Suppressor macrophage treated with lipopolysaccharide for 1 hour (primary cell): ENCODE measurements at regions not wholly inside any gene's neighbourhood (a gene's known extent, or its start where the extent isn't known, plus 50 kb on each side); places are given as distances from the start of the nearest gene placed in this dataset.
"Not testable (repeated sequence)": the region's sequence is repeated elsewhere in the genome, so short reads cannot be mapped to it uniquely, and the experiment has no call there.

Source experiments
- DNase-seq, 3 donors: peaks; one replicate each; pipeline ENCODE4 v3.0.0-alpha.2; 2020 to 2022

DNA sequence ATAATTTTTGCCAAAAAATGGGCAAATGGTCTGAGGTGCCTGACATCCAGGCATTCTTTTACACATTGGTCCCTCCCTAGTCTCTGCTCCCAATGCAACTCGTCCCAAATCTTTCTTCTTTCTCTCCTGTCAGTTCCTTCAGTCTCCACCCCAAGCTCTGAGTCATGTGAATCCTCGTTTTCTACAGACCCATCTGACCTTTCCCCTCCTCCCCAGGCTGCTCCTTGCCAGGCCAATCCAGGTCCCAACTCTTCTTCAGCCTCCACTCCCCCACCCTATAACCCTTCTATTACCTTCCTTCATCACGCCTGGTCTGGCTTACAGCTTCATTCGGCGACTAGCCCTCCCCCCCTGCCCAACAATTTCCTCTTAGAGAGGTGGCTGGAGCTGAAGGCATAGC, 55.3 kb downstream of the BBS10 start:
- not testable (repeated sequence) for DNase-seq

DNA sequence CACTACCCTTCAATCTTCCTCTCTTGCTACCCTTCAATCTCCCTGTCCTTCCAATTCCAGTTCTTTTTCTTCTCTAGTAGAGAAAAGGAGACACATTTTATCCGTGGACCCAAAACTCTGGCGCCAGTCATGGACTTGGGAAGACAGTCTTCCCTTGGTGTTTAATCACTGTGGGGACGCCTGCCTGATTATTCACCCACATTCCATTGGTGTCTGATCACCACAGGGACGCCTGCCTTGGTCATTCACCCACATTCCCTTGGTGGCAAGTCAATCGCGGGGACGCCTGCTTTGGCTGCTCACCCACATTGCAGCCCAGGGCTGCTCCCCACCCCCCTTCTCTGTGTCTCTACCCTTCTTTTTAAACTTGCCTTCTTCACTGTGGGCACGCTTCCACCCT, 55.9 kb downstream of the BBS10 start:
- not testable (repeated sequence) for DNase-seq

DNA sequence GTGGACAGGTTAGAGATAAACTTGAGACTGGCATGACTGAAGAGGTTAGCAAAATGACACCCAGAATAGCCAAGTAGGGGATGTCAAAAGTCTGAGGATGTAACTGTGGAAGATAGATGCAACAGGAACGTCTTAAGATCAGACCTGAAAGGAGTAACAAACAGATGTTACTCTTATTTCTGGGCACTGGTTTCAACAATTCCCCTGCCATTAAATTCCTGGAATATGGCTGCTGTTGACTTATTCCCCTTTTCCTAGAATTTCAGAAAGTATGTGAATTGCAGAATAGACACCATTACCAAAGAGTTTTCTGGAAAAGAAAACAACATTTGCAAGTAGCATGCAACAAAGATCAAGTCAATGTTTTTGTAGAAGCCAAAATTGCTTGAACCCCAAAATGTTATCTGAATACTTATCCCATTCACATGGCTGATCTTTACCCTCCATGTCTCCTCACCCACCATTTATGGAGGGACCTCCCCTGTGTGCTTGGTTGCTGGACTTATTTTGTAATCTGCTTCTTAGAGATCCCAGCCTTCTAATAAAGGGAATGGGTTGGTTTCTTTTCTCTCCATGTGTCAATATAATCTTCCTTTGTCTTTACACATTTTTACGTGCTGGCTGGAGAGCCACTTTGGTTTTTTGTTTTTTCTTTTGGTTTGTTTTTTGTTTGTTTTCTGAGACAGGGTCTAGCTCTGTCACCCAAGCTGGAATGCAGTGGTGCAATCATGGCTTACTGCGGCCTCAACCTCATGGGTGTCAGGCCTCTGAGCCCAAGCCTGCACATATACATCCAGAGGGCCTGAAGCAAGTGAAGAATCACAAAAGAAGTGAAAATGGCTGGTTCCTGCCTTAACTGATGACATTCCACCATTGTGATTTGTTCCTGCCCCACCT, 57.0 kb downstream of the BBS10 start:
- no peak for DNase-seq

DNA sequence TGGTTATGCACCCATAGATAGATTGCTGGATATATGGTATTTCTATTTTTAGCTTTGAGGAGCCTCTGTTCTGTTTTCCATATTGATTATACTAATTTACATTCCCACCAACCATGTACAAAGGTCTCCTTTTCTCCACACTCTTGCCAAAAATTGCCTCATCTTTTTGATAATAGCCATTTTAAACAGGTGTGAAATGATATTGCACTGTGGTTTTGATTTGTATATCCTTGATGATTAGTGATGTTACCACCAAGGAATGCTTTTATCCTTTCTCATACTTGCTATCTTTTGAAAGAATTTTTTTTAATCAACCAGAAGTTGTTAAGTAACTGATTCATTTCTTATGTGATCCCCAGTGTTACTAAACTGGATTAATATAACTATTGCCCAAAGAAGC, 60.0 kb downstream of the BBS10 start:
- DNase-seq = no peak

DNA sequence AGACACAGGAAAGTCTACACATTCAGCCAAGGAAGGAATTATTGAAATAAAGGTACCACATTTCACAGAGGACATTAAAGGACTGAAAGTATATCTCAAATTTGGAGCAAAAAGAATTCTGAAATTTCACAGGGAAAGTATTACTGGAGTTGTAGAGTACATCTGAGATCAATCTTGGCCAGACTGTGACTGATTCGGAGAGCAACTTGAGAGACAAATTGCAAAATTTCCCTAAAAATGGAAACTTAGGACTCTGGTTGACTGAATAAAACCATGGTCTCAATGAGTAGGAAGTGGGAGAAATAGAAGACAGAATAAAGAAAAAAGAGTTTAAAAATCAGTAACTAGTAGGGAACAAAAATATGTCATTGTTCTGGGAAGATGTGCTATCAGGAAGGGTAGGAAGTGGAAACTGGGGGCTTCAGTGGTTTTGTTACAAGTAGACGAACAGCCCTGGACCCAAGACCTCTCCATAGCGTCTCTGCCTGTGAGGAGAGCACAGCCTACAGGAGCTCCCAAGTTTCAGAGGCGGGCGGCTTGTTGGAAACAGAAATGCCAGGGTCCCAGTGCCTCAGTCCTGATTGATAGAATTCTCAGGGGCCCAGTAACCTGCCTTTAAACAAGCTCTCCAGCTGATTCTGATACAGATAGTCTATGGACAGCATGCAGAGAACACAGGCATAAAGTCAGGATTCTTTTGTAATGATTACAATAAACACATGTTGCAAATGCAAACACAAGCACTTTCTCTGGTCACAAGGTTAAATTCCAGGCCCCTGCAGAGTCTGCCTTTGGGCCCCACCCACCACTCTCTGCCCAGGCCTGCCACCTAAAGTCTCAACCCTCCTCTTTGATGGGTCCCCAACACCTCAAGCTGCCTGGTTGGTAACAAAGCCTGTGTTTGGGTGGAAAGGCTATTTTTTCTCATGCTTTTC, 63.1 kb downstream of the BBS10 start:
- no peak for DNase-seq

DNA sequence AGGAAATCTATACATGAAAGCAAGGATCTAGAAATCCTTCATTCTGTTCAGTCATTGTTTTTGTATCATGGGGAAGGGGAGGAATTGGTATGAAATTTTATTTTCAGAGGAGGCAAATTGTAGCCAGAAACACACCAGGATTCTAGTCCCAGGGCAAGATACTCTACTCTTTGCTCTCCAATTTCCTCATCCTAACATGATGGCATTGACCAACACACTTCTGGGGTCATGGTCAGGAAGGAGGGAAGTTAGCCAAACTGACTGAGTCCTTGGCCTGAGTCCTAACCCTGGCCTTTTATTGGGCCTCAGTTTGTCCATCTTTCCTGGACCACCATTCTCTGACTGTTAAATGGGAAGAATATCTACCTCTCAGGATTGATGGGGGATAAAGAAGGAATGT, 65.5 kb downstream of the BBS10 start:
- DNase-seq = no peak

DNA sequence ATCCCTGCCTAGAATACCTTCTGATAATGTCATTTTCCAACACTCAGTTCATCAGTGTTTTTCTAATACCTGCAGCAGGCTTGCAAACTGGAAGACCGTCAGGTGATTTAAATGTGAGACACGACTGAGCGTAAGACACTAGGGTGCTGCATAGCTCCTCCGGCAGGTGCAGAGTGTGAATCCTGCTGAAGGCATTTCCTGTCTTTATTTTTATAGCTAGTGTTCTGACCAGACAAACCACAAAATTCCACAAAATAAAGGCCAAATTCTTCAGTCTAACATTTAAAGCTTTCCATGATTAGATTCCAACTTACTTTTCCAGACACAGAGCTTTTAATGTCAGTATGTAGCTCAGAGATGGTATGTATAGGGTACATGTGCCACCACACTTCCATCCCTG, 70.7 kb downstream of the BBS10 start:
- no peak for DNase-seq

DNA sequence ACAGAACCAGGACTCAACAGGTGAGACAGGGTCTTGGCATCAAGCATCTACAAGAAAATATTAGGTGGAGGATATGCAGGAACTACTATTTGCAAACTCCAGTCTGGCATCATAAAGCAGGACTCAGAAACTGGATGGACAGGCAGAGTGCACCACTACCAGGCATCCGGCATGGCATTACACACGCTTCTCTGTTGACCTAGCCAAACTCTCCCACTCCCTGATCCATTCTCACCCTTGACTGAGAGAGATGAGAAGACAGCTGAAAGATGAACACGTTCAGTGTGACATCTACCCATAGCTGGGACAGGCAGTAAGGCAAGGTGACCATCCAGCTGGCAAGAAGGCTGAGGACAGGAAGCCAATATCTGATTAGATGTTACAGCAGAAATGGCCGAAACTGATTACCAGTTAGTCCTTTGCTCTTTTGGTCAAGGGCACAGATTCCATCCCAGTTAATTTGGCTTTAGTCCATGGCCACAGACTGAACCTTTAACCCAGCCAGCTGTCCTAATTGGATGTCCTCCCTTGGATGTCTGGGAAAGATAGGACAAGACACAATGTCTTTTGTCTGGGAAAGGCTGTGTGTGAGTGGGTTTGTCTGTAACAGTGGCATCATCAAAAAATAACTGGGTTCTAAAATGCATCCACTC, 71.6 kb downstream of the BBS10 start:
- no peak for DNase-seq

DNA sequence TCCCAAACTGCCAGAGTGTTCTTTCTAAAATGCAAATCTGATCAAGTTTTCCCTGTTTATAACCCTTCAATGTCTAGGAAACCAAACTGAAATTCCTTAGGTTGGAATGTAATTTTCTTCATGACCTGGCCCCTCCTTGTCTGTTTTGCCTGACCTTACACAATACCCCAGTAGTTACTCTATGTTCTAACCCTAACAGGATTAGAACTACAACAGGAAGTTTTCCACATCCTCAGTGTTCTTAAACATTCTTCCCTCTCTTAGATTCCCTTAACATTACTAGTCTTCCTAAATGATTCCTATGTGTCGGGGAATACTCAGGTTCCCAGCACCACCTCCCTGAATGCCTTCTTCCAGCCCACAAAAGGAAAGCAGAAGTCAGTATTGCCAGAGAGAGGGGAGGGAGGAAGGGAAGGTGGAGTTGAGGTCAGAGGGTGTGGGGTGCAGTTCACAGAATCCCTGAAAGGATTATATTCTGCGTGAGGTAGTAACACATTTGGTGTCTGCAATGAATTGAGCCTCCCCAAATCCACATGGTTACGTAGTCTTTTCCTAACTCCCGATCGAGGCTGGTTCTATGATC, 72.6 kb downstream of the BBS10 start:
- peak in 2 of 3 donors; percentile 41 to 49 for DNase-seq

DNA sequence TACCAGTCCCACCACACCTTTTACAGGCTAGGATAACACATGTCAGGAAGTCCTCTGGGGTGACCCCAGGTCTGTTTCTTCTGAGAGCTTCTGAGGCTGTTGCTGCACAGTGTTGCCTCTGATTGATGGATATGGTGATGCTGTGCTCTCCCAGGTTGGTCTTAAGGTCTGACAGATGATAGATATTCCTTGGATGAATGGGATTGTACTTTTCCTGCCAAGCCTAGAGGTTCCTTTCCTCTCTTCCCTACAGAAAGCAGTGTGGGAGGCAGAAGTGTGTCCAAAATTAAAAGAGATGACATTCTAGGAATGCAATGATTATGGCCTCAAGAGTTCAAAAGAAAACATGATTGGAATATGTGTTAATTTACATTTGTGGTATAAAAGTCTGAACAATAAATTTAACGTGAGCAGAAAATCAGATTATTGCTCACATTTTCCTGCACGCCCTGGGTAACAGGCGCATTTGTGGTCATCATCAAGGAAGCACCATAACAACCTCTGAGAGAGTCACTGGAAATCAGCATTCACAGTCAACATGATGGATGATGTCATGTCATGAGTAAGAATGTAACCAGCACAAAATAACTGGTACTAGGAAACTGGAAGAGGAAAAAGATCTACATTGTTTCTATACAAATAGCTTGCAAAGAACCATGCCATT, 73.7 kb downstream of the BBS10 start:
- peak; percentile 20 to 62 (median 52) for DNase-seq

DNA sequence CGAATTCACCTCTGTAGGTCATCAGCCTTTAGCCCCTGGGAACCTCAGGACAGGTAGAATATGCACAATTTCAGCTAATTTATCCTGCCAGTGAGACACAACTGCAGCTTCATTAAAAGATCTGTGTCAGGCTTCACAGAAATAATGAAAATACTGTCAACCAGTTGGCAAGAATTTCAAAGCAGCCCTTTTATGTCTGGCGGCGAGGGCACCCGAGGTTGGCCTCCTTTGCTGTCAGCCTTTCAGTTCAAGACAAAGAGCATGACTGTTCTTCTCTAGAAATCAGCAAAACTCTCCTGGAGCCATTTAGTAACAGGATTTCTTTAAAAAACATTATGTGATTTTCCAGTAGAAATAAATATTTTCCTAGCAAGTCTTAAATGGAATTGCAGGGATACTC, 75.9 kb downstream of the BBS10 start:
- DNase-seq = no peak

DNA sequence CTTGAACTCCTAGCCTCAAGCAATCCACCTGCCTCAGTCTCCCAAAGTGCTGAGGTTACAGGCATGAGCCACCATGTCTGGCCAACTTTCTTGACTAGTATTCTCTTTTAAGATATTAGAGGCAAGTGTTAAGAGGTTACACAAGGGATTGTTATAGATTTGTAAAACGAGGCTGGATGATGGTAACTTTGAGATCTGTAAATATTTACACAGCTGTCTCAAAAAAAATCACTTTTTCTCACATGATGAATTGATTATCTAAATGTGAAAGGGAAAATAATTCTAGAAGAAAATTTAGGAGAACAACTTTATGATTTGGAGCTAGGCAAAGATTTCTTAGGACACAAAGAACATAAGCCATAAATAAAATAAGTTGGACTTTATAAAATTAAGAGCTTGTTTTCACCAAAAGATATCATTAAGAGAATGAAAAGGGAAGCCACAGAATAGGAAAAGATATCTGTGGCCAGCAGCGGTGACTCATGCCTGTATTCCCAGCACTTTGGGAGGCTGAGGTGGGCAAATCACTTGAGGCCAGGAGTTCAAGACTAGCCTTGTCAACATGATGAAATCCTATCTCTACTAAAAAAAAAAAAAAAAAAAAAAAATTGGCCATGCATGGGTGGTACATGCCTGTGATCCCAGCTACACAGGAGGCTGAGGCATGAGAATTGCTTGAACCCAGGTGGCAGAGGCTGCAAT, 77.4 kb downstream of the BBS10 start:
- DNase-seq = no peak

DNA sequence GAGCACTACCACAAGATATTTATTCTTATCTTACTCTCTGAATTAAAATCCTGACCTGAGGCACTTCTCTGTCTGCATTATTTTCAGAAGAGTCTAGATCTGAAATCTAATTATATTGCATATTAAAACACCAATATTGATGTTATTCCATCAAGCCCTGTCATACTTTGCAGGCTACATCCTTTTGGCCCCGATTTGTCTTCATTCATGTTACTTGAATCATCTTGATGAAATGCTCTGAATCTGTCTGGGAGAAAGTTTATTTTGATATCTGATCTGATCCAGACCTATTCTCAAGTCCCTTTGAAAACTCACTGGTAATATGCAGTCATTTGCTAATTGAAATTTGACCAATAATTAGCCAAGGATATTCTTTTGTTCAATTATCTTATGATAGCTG, 79.9 kb downstream of the BBS10 start:
- DNase-seq = no peak

DNA sequence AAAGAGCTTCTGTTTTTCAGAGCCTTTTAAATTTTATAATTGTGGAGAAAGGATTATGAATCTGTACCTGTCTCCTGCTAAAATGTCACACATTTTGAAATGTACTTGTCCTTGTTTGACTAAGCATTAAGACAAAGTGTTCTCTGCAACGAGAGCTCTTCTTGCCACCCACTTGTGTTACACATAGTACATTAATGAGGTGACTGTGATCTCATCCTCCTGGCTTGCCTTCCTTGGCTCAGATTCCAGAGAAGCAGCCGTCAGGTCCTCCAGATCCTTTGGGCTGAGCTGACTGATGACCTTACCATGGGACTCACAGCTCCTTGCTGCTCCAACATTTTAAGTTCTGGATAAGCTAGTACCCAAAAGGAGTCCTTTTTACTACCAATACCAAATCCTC, 81.4 kb downstream of the BBS10 start:
- DNase-seq = no peak

DNA sequence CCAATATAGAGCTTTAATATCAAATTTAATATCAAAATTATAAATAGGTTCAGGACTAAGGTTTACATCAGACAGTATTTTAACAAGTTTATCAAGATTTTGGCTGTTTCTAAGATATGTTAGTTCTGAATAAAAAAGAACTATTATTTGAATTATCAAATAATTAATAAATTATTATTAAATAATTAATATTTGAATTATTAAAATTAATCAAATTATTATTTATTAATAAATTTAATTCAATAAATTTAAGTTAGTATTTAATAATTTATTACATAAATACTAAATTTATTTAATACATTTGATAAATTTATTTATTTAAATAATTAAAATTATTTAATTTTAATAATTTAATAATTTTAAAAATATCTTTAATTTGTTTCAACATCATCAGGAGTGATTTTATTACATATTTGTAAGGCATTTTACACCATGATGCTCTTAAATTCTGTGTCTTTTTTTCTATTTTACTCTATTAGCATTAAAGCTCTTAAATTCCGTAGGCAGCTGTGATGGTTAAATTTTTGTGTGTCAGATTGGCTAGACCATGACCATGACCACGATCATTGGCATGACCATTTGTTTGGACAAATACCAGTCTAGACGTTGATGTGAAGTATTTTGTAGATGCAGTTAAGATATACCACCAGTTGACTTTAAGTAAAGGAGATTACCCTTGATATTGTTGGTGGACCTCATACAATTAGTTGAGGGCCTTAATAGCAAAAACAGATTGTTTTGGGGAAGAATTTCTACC, 82.6 kb downstream of the BBS10 start:
- no peak for DNase-seq

DNA sequence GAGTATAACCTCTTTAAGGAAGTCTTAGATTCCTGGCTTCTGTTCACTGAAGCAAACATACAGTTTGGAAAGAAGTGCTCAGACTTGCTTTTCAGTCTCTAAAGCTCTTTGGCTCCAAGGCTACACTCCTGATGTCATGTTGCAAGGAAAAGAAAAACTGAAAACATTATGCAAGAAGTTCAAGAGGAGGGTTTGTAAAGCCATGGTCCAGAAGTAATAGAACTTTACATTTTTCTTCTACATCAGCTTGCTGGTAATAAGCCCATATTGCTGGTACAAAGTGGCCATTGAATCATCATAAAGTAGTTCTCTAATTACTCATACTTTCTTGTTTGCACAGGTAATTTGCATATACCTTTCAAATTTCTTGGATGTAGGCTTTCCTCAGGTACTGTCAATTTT, 83.6 kb downstream of the BBS10 start:
- no peak for DNase-seq

DNA sequence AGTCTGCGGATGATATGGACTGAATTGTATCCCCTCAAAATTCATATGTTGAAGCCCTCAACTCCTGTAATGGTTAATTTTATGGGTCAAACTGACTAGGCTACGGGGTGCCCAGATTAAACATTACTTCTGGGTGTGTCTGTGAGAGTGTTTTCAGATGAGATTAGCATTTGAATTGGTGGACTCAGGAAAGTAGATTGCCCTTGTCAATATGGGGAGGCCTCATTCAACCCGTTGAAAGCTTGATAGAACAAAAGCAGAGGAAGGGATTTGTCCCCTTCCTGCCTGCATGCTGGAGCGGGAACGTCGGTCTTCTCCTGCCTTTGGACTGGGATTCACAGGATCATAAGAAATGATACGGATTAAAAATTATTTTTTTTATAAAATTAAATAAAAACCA, 84.5 kb downstream of the BBS10 start:
- no peak for DNase-seq

DNA sequence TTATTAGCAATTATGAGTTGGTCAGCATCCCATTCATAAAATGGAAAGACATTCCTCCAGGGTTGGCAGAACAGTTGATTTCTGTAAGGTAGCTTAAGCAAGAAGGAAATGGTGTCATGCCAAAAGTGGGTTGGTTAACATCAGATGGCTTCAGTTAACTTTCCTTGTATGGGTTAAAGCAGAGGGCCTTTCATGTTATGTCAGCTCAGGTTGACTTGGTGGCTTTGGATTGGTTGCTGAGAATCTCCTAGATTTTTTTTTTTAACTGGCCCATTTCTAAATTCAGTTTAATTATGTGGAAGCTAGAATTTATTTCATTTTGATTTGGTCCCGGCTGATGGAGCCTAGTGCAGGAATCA, 87.8 kb downstream of the BBS10 start:
- DNase-seq = no peak

DNA sequence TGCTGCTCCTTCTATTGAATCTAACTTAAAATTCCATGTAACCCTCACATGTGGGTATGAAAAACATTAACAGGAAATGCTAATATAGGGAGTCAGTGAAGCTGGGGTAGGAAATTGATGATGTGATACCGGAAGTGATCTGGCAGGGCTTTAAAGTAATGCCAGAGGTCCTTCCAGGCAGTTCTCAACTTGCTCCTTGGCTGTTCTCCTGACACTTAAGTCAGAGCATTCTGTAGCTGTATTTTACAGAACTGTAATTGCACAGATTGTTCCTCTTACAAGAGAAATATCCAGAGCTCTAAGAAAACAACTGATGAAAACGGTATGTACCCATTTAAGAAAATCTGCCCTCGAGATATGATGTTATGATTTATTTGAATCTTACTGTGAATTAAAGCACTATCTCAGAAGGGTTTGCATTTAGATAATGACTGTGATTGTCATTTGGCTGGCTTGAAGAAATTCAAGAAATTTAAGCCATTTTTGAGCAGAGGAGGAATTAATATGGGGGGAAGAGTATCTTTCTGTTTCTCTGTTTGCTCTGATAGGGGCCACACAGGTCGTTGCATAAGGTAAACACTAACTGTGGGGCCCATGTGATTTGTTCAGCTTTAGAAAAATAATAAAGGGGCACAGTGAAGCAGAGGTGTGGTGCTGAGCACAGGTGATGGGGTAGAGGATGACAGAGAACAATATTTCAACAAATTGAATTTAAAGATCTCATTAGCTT, 88.4 kb downstream of the BBS10 start:
- peak; percentile 10 to 22 (median 16) for DNase-seq

DNA sequence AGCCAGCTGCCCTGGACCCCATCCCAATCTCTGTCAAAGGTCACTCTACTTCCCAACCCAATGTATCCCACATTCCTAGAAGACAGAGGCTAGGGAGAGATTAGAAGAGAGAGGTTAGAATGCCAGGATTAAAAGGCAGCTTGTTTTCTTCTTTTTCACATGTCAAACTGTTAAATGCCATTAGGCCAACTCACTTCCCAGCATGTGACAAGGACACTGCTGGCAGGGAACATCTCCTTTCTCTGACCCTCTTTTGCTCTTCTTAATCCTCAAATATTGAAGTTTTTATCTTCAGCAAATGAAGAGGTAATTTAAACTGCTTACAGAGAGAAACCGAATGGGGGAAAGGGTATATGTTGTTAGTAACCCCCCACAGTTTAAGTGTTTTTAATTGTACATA, 89.1 kb downstream of the BBS10 start:
- DNase-seq = no peak
